Muscle of back (tissue), 3 donors: ENCODE measurements at regions not wholly inside any gene's neighbourhood (a gene's known extent, or its start where the extent isn't known, plus 50 kb on each side); places are given as distances from the start of the nearest gene placed in this dataset.
"Not testable (repeated sequence)": the region's sequence is repeated elsewhere in the genome, so short reads cannot be mapped to it uniquely, and the experiment has no call there.

Experiments
- DNase-seq, 3 donors: peaks; one replicate each; pipeline versions ENCODE4 v3.0.0 to v3.0.0-alpha.2; 2013

- DNase-seq = no peak
Observed at GRCh38 chr13:33340631-33341030, 55.1 kb upstream of the STARD13 start.

GRCh38 chr13:33341861-33342452 is 56.4 kb upstream of the STARD13 start:
- DNase-seq = no peak

- no peak for DNase-seq
Observed at GRCh38 chr13:33345842-33346241, 60.3 kb upstream of the STARD13 start.

- DNase-seq = peak in 1 of 3 donors; percentile 58
Observed at GRCh38 chr13:33347861-33348260, 62.3 kb upstream of the STARD13 start.

GRCh38 chr13:33348366-33348765 is 62.8 kb upstream of the STARD13 start:
- DNase-seq = peak in 1 of 3 donors; percentile 65

GRCh38 chr13:33349288-33349985 is 63.9 kb upstream of the STARD13 start:
- DNase-seq = peak in 1 of 3 donors; percentile 72

- DNase-seq = peak in 2 of 3 donors; percentile 80 to 91
Observed at GRCh38 chr13:33349986-33350826, 64.7 kb upstream of the STARD13 start.

GRCh38 chr13:33351319-33351718 is 65.8 kb upstream of the STARD13 start:
- DNase-seq = peak in 2 of 3 donors; percentile 37 to 69

GRCh38 chr13:33352041-33352440 is 66.5 kb upstream of the STARD13 start:
- peak in 2 of 3 donors; percentile 34 to 58 for DNase-seq

GRCh38 chr13:33352526-33352925 is 67.0 kb upstream of the STARD13 start:
- DNase-seq = peak; percentile 63 to 75 (median 73)

- DNase-seq = peak in 2 of 3 donors; percentile 36 to 67
Observed at GRCh38 chr13:33353210-33353609, 67.7 kb upstream of the STARD13 start.

GRCh38 chr13:33353646-33354045 is 68.1 kb upstream of the STARD13 start:
- DNase-seq = no peak

GRCh38 chr13:33355201-33355895 is 69.8 kb upstream of the STARD13 start:
- peak in 2 of 3 donors; percentile 13 to 53 for DNase-seq

GRCh38 chr13:33358076-33358475 is 72.5 kb upstream of the STARD13 start:
- not testable (repeated sequence) for DNase-seq

GRCh38 chr13:33362986-33363727 is 77.6 kb upstream of the STARD13 start:
- DNase-seq = peak in 1 of 3 donors; percentile 23

GRCh38 chr13:33364192-33364591 is 78.6 kb upstream of the STARD13 start:
- no peak for DNase-seq

GRCh38 chr13:33366469-33367062 is 81.0 kb upstream of the STARD13 start:
- DNase-seq = no peak

GRCh38 chr13:33367171-33367895 is 81.8 kb upstream of the STARD13 start:
- no peak for DNase-seq

GRCh38 chr13:33367926-33368325 is 82.4 kb upstream of the STARD13 start:
- no peak for DNase-seq

- DNase-seq = no peak
Observed at GRCh38 chr13:33369073-33369472, 83.5 kb upstream of the STARD13 start.
